Panc1 (cell line): ENCODE measurements at regions not wholly inside any gene's neighbourhood (a gene's known extent, or its start where the extent isn't known, plus 50 kb on each side); places are given as distances from the start of the nearest gene placed in this dataset.

Experiments used
- ATAC-seq: fragments of 200-7000 bp; cut with Tn5 transposase; 2 replicates; pipeline ENCODE4 v1.9.1; 2020; ENCODE audit warnings: mild to moderate bottlenecking, moderate library complexity
- BruUV-seq: library from RNA; stranded (reverse); fragments of 400-500 nt; replicated peaks from 2 replicates; lab custom pipeline; 2021; lab: Mats Ljungman, UMichigan
- CTCF ChIA-PET: fragments of 300-600 bp; sonication (Branson Sonifier 250); formaldehyde crosslinking; loops from one replicate; lab custom pipeline; 2022; ENCODE audit warnings: antibody characterized with exemption; lab: Charles Lee
- POLR2A ChIA-PET: fragments of 300-600 bp; sonication (Branson Sonifier 250); formaldehyde crosslinking; loops from one replicate; lab custom pipeline; 2022; ENCODE audit warnings: antibody characterized with exemption; lab: Charles Lee
- DNase-seq: peaks from one replicate; pipeline ENCODE4 v3.0.0-alpha.2; 2010; ENCODE audit warnings: low read depth, low spot score
- H3K27ac ChIP-seq: 2 replicates; pipeline ENCODE4 v1.5.1; 2011; ENCODE audit warnings: mild to moderate bottlenecking, low read length, inconsistent platforms
- H3K27me3 ChIP-seq: fragments of 200-500 bp; sonication (Bioruptor generic); 2 replicates; pipeline ENCODE4 v1.6.0; 2014; ENCODE audit warnings: low read length, inconsistent platforms; ENCODE audit not compliant: control insufficient read depth, insufficient read depth
- H3K36me3 ChIP-seq: fragments of 200-500 bp; sonication (Bioruptor generic); 2 replicates; pipeline ENCODE4 v1.5.1; 2014; ENCODE audit warnings: inconsistent platforms, mild to moderate bottlenecking, low read length, moderate library complexity; ENCODE audit not compliant: control insufficient read depth, insufficient read depth
- H3K4me1 ChIP-seq: 2 replicates; pipeline ENCODE4 v1.5.1; 2011; ENCODE audit warnings: inconsistent platforms, mild to moderate bottlenecking, low read length, moderate library complexity; ENCODE audit not compliant: control insufficient read depth, insufficient read depth
- H3K4me3 ChIP-seq, 2 experiments: 2 replicates each; pipeline ENCODE4 v1.5.1; 2011 to 2012; ENCODE audit warnings: low read depth in 2 of 2, low read length in 2 of 2, mild to moderate bottlenecking in 2 of 2, inconsistent platforms in 1 of 2, moderate library complexity in 1 of 2
- H3K9me3 ChIP-seq: fragments of 200-500 bp; sonication (Bioruptor generic); 2 replicates; pipeline ENCODE4 v1.5.1; 2014; ENCODE audit warnings: low read depth, mild to moderate bottlenecking, inconsistent platforms, low read length, moderate library complexity; ENCODE audit not compliant: control insufficient read depth, insufficient read depth
- CTCF ChIP-seq: fragments of 450-650 bp; IDR thresholded peaks from 2 replicates; pipeline ENCODE4 v1.5.1; 2017; ENCODE audit warnings: mild to moderate bottlenecking
- POLR2AphosphoS5 ChIP-seq: IDR thresholded peaks from 2 replicates; pipeline ENCODE4 v1.6.1; 2012; ENCODE audit warnings: mild to moderate bottlenecking, low read depth, low read length, moderate library complexity
- REST ChIP-seq, 2 experiments: IDR thresholded peaks; 2 replicates each; pipeline ENCODE4 v1.6.1; 2011 to 2012; ENCODE audit warnings: low read depth in 2 of 2, control low read depth in 1 of 2, low read length in 1 of 2, mild to moderate bottlenecking in 1 of 2, moderate library complexity in 1 of 2; ENCODE audit not compliant: insufficient read depth in 1 of 2
- SIN3A ChIP-seq: IDR thresholded peaks from 2 replicates; pipeline ENCODE4 v1.6.1; 2012; ENCODE audit warnings: low read depth, mild to moderate bottlenecking, low read length, moderate library complexity, borderline replicate concordance; ENCODE audit not compliant: insufficient read depth
- TCF7L2 ChIP-seq: IDR thresholded peaks from 2 replicates; pipeline ENCODE4 v1.6.1; 2011; ENCODE audit warnings: mild to moderate bottlenecking, low read depth, low read length, inconsistent platforms
- in situ Hi-C: cut with HindIII; loops from 2 replicates; pipeline ENCODE4 v1.10.0; 2016; ENCODE audit warnings: low sequenced_read_pairs, low pct_unique_long_range_greater_than_20kb
- intact Hi-C: fragments of 100-400 bp; cut with micrococcal nuclease; formaldehyde crosslinking; loops from one replicate; pipeline ENCODE4 v1.10.0; 2022; ENCODE audit not compliant: unreplicated experiment

GRCh38 chr22:25351631-25352293 is 132.3 kb downstream of the CRYBB2 start:
- no peak for TF ChIP-seq TCF7L2
- TF ChIP-seq POLR2AphosphoS5, result no peak
- no peak for TF ChIP-seq REST (IDR thresholded peaks at IDR 0.05; ENCODE audit: insufficient read depth in 1 of 2, low read depth in 2 of 2, low read length in 1 of 2)
- no peak for TF ChIP-seq SIN3A
- no peak for TF ChIP-seq CTCF
- no peaks in the 10 kb centered on the region; the same call in 1 of the 2 replicates for H3K36me3 ChIP-seq
- intact Hi-C loops, result no loop called here

GRCh38 chr22:25352294-25352680 is 132.8 kb downstream of the CRYBB2 start:
- Histone ChIP-seq H3K27me3 (no peaks in the 10 kb centered on the region), H3K4me1 (no peaks in the 10 kb centered on the region), H3K9me3 (no peaks in the 10 kb centered on the region), H3K36me3 (no peaks in the 10 kb centered on the region; the same call in 1 of the 2 replicates), H3K4me3 (no peak overlapping the region), H3K27ac (no peak overlapping the region)
- in situ Hi-C loops (no loop called here), intact Hi-C loops (no loop called here)
- TSS peak; percentile 33 for BruUV-seq
- CTCF ChIA-PET, result no interaction called here
- no peak for DNase-seq
- no peak for ATAC-seq
- TF ChIP-seq CTCF, result no peak
- no peak for TF ChIP-seq POLR2AphosphoS5
- no peak for TF ChIP-seq SIN3A
- TF ChIP-seq REST (IDR thresholded peaks at IDR 0.05; ENCODE audit: insufficient read depth in 1 of 2, low read depth in 2 of 2, low read length in 1 of 2), result no peak
- TF ChIP-seq TCF7L2, result no peak
- POLR2A ChIA-PET, result no interaction called here

More at GRCh38 chr22:25351631-25352293, 132.3 kb downstream of the CRYBB2 start:
- no peaks in the 10 kb centered on the region for H3K9me3 ChIP-seq
- no peak for ATAC-seq
- ChIA-PET CTCF (no interaction called here), POLR2A (no interaction called here)
- H3K4me3 ChIP-seq, result no peak overlapping the region
- H3K27ac ChIP-seq, result no peak overlapping the region
- no TSS peak for BruUV-seq
- H3K4me1 ChIP-seq, result no peaks in the 10 kb centered on the region
- no peaks in the 10 kb centered on the region for H3K27me3 ChIP-seq
- in situ Hi-C loops, result no loop called here
- no peak for DNase-seq
